Epithelial cell of esophagus (primary cell): ENCODE measurements at regions not wholly inside any gene's neighbourhood (a gene's known extent, or its start where the extent isn't known, plus 50 kb on each side); places are given as distances from the start of the nearest gene placed in this dataset.
"Not testable (repeated sequence)": the region's sequence is repeated elsewhere in the genome, so short reads cannot be mapped to it uniquely, and the experiment has no call there.

Source experiments
- DNase-seq: peaks from one replicate; pipeline ENCODE4 v3.0.0; 2010; ENCODE audit warnings: low read depth
- H3K4me3 ChIP-seq: 2 replicates; pipeline ENCODE4 v1.5.1; 2011; ENCODE audit warnings: mild to moderate bottlenecking, low read length, control low read depth
- TF ChIP-seq, protein P1 (sequence below): IDR thresholded peaks from 2 replicates; pipeline ENCODE4 v1.5.1; 2011; ENCODE audit warnings: low read depth, mild to moderate bottlenecking, low read length, control low read depth, inconsistent platforms; ENCODE audit not compliant: insufficient read depth; ENCODE audit errors: missing control alignments

GRCh38 chr5:157944938-157945337 lies 86.0 kb upstream of the CLINT1 start:
- H3K4me3 ChIP-seq = no peak overlapping the region
- no peak for DNase-seq
- TF ChIP-seq, protein P1, sequence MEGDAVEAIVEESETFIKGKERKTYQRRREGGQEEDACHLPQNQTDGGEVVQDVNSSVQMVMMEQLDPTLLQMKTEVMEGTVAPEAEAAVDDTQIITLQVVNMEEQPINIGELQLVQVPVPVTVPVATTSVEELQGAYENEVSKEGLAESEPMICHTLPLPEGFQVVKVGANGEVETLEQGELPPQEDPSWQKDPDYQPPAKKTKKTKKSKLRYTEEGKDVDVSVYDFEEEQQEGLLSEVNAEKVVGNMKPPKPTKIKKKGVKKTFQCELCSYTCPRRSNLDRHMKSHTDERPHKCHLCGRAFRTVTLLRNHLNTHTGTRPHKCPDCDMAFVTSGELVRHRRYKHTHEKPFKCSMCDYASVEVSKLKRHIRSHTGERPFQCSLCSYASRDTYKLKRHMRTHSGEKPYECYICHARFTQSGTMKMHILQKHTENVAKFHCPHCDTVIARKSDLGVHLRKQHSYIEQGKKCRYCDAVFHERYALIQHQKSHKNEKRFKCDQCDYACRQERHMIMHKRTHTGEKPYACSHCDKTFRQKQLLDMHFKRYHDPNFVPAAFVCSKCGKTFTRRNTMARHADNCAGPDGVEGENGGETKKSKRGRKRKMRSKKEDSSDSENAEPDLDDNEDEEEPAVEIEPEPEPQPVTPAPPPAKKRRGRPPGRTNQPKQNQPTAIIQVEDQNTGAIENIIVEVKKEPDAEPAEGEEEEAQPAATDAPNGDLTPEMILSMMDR = no peak

- TF ChIP-seq, protein P1 = no peak
- no peak overlapping the region for H3K4me3 ChIP-seq
- DNase-seq = no peak
Measured at GRCh38 chr5:157944077-157944633, 85.2 kb upstream of the CLINT1 start.

- no peak for DNase-seq
- TF ChIP-seq, protein P1 = no peak
- no peak overlapping the region for H3K4me3 ChIP-seq
Measured at GRCh38 chr5:157942595-157942994, 83.7 kb upstream of the CLINT1 start.

GRCh38 chr5:157941616-157942015 lies 82.7 kb upstream of the CLINT1 start:
- TF ChIP-seq, protein P1 = no peak
- H3K4me3 ChIP-seq = no peak overlapping the region
- no peak for DNase-seq

GRCh38 chr5:157938101-157938500 lies 79.2 kb upstream of the CLINT1 start:
- not testable (repeated sequence) for DNase-seq, H3K4me3 ChIP-seq

GRCh38 chr5:157936776-157937501 lies 78.0 kb upstream of the CLINT1 start:
- H3K4me3 ChIP-seq, DNase-seq: not testable (repeated sequence)

DNA sequence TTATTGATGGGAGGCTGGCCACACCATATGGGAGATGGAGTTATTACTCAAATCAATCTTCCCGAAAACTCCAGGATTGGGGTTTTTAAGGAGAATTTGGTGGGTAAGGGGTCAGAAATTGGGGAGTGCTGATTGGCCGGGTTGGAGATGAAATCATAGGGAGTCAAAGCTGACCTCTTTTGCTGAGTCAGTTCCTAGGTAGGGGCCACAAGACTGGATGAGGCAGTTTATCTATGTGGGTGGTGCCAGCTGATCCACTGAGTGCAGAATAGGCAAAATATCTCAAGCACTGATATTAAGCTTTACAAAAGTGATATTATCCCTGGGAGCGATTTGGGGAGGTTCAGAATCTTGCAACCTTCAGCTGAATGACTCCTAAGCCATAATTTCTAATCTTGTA lies 75.7 kb upstream of the CLINT1 start:
- TF ChIP-seq, protein P1 = no peak
- DNase-seq = no peak
- no peak overlapping the region for H3K4me3 ChIP-seq

GRCh38 chr5:157933005-157933404 lies 74.1 kb upstream of the CLINT1 start:
- TF ChIP-seq, protein P1 = no peak
- no peak overlapping the region for H3K4me3 ChIP-seq
- peak; percentile 57 for DNase-seq
